AML-193 (cell line): ENCODE measurements at regions not wholly inside any gene's neighbourhood (a gene's known extent, or its start where the extent isn't known, plus 50 kb on each side); places are given as distances from the start of the nearest gene placed in this dataset.
"Not testable (repeated sequence)": the region's sequence is repeated elsewhere in the genome, so short reads cannot be mapped to it uniquely, and the experiment has no call there.

Source experiments
- DNase-seq, 2 experiments: peaks; one replicate each; lab custom pipeline; 2025; lab: John Stamatoyannopoulos, UW

- DNase-seq, result no peak
Measured at GRCh38 chr5:167822241-167822640, 469.2 kb upstream of the WWC1 start.

- DNase-seq, result no peak
Measured at GRCh38 chr5:167823405-167823804, 468.0 kb upstream of the WWC1 start.

GRCh38 chr5:167827766-167828165 is 463.7 kb upstream of the WWC1 start:
- DNase-seq, result no peak

- DNase-seq, result no peak
Measured at GRCh38 chr5:167831754-167832504, 459.5 kb upstream of the WWC1 start.

GRCh38 chr5:167832609-167833008 is 458.8 kb upstream of the WWC1 start:
- no peak for DNase-seq

GRCh38 chr5:167833456-167833855 is 458.0 kb upstream of the WWC1 start:
- DNase-seq, result no peak

GRCh38 chr5:167835146-167835545 is 456.3 kb upstream of the WWC1 start:
- no peak for DNase-seq

GRCh38 chr5:167837127-167837526 is 454.3 kb upstream of the WWC1 start:
- no peak for DNase-seq

- no peak for DNase-seq
Measured at GRCh38 chr5:167839065-167839464, 452.4 kb upstream of the WWC1 start.

GRCh38 chr5:167840527-167841130 is 450.8 kb upstream of the WWC1 start:
- no peak for DNase-seq

GRCh38 chr5:167843881-167844572 is 447.4 kb upstream of the WWC1 start:
- DNase-seq, result no peak

GRCh38 chr5:167845952-167846351 is 445.5 kb upstream of the WWC1 start:
- DNase-seq, result no peak

GRCh38 chr5:167849874-167850273 is 441.6 kb upstream of the WWC1 start:
- no peak for DNase-seq

- DNase-seq, result no peak
Measured at GRCh38 chr5:167850911-167851310, 440.5 kb upstream of the WWC1 start.

- DNase-seq, result no peak
Measured at GRCh38 chr5:167851416-167851815, 440.0 kb upstream of the WWC1 start.

GRCh38 chr5:167852515-167852914 is 438.9 kb upstream of the WWC1 start:
- DNase-seq, result no peak

GRCh38 chr5:167853421-167853820 is 438.0 kb upstream of the WWC1 start:
- DNase-seq, result no peak

- no peak for DNase-seq
Measured at GRCh38 chr5:167855818-167856217, 435.6 kb upstream of the WWC1 start.

- DNase-seq, result no peak
Measured at GRCh38 chr5:167857321-167857720, 434.1 kb upstream of the WWC1 start.

- not testable (repeated sequence) for DNase-seq
Measured at GRCh38 chr5:167858186-167858855, 433.1 kb upstream of the WWC1 start.

GRCh38 chr5:167861129-167861927 is 430.1 kb upstream of the WWC1 start:
- DNase-seq, result peak in 1 of 2 experiments; percentile 8

- DNase-seq, result no peak
Measured at GRCh38 chr5:167861928-167862426, 429.5 kb upstream of the WWC1 start.
